ACC112 (cell line): ENCODE measurements at regions not wholly inside any gene's neighbourhood (a gene's known extent, or its start where the extent isn't known, plus 50 kb on each side); places are given as distances from the start of the nearest gene placed in this dataset.

ENCODE experiments used
- H2AFZ ChIP-seq: fragments of 200-600 bp; sonication (generic); one replicate; pipeline ENCODE4 v1.6.0; 2017; ENCODE audit warnings: antibody characterized with exemption, low read length; ENCODE audit not compliant: unreplicated experiment
- H3K27ac ChIP-seq: fragments of 200-600 bp; sonication (generic); 2 replicates; pipeline ENCODE4 v1.5.1; 2014; ENCODE audit warnings: low read depth, mild to moderate bottlenecking, antibody characterized with exemption, low read length, moderate library complexity
- H3K27me3 ChIP-seq: fragments of 200-600 bp; sonication (generic); 2 replicates; pipeline ENCODE4 v1.6.1; 2014; ENCODE audit warnings: mild to moderate bottlenecking, antibody characterized with exemption, low read length, moderate library complexity, mixed read lengths; ENCODE audit not compliant: insufficient read depth
- H3K36me3 ChIP-seq: fragments of 200-600 bp; sonication (generic); 2 replicates; pipeline ENCODE4 v1.6.1; 2016; ENCODE audit warnings: mild to moderate bottlenecking, antibody characterized with exemption, low read length, moderate library complexity, mixed read lengths; ENCODE audit not compliant: insufficient read depth
- H3K4me1 ChIP-seq: fragments of 200-600 bp; sonication (generic); one replicate; pipeline ENCODE4 v1.6.1; 2016; ENCODE audit warnings: low read length, mixed read lengths; ENCODE audit not compliant: insufficient read depth, unreplicated experiment, control insufficient read depth
- H3K4me3 ChIP-seq: fragments of 200-600 bp; sonication (generic); 2 replicates; pipeline ENCODE4 v1.5.1; 2014; ENCODE audit warnings: mild to moderate bottlenecking, low read depth, low read length
- H3K79me2 ChIP-seq: fragments of 200-600 bp; sonication (generic); one replicate; pipeline ENCODE4 v1.6.0; 2016; ENCODE audit warnings: low read length; ENCODE audit not compliant: control insufficient read depth, unreplicated experiment, insufficient read depth

DNA sequence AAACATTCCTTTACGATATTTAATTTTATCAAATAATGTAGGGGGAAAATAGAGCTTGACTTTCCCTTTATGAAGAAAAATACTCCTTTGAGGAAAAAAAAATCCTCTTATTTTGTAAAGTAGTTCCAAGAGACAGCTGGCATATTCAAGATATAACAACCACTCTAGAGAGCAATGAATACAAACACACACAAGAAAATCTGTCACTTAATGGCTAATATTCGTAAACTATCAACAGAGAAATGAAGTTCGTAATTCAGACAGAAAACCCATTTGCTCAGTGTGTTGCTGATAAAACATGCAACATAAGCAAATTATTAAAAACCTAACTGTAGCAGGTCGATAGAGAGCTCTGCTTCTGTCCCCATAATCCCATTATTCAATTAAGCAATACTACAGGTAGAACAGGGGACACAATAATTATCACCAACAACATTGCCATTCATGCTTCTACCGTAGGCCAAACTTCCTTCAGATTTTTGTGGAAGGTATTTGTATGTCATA, 714.4 kb upstream of the MARCKS start:
- Histone ChIP-seq H2AFZ (no peak overlapping the region), H3K4me3 (no peak overlapping the region), H3K27ac (no peak overlapping the region), H3K79me2 (no peaks in the 10 kb centered on the region), H3K36me3 (no peaks in the 10 kb centered on the region), H3K4me1 (no peaks in the 10 kb centered on the region), H3K27me3 (no peaks in the 10 kb centered on the region)

DNA sequence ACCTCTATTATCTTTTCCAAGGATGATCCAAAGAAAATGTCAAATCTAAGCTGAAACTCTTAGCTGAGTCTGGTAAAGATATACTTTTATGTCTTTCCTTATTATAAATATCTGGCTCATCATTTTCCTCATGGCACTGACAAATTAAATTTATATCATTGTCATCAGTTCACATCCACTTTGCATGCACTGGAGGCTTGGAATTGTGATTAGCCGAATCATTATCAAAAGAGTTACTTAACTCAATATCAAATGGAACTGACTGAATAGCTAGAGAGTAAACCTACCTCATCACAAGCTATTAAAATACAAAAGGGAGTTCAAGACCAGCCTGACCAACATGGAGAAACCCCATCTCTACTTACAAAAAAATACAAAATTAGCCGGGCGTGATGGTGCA, 713.9 kb upstream of the MARCKS start:
- Histone ChIP-seq H3K4me3 (no peak overlapping the region), H3K27me3 (no peaks in the 10 kb centered on the region), H3K36me3 (no peaks in the 10 kb centered on the region), H3K27ac (no peak overlapping the region), H2AFZ (no peak overlapping the region), H3K79me2 (no peaks in the 10 kb centered on the region), H3K4me1 (no peaks in the 10 kb centered on the region)

DNA sequence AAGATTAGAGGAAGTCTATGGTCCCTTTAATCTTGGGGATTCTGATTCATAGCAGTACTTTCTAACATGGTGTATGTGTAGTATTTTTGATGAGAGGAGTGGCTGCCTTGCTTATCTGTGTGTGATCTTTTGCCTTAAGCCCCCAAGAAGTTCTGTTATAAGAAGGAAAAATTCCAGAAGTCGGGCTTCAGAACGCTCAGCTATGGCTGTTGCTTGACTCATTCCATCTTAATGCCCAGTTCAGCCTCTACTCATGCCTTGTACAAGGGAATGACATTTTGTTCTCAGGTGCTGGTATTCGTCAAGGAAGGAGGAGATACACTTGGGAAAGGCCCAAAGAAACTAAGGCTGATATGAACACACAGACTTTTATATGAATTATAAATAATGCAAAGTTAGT, 713.0 kb upstream of the MARCKS start:
- Histone ChIP-seq H3K36me3 (no peaks in the 10 kb centered on the region), H3K79me2 (no peaks in the 10 kb centered on the region), H3K4me3 (no peak overlapping the region), H3K27ac (no peak overlapping the region), H3K27me3 (no peaks in the 10 kb centered on the region), H3K4me1 (no peaks in the 10 kb centered on the region), H2AFZ (no peak overlapping the region)

DNA sequence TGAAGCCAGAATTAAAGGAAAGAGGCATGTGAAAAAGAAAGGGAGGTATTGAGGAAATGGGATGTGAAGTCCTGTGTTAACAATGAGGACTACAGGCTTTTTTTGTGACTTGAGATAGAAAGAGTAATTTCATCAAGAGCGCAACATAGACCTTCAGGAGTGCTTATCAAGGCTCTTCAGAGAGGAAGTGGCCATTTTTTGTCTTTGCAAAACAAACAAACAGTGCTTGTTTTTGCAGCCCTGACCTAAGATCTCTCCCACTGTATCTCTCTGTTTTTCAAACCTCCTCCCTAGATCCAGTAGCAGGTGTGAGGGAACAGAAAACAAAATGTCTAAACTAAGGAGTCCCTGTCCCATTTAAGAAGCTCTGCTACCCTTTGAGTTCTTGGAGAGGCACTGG, 710.3 kb upstream of the MARCKS start:
- no peaks in the 10 kb centered on the region for H3K27me3 ChIP-seq

DNA sequence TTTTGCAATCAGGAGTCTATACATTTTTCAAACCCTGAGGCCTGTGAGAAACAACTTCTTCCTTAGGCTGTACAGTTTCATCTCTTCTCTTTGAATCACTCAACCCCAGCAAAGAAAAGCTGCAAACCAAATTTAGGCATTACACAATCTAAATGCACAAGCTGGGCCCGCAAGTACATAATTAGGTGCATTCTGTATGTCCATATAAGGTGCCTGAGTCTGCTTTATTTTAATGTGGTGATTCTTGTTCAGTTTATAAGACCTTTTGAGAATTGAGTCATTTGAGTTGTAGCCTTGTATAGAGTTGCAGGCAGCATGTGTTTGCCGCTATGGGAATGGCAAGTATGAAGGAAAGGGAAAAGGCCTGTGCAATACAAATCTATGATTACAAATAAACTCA, 709.6 kb upstream of the MARCKS start:
- Histone ChIP-seq H3K27ac (no peak overlapping the region), H3K36me3 (no peaks in the 10 kb centered on the region), H3K4me3 (no peak overlapping the region), H3K4me1 (no peaks in the 10 kb centered on the region), H3K79me2 (no peaks in the 10 kb centered on the region), H3K27me3 (no peaks in the 10 kb centered on the region), H2AFZ (no peak overlapping the region)

More for the DNA sequence above, 710.3 kb upstream of the MARCKS start:
- Histone ChIP-seq H3K36me3 (no peaks in the 10 kb centered on the region), H3K79me2 (no peaks in the 10 kb centered on the region), H2AFZ (peak overlapping the region; percentile 32), H3K4me1 (no peaks in the 10 kb centered on the region), H3K27ac (no peak overlapping the region), H3K4me3 (no peak overlapping the region)

DNA sequence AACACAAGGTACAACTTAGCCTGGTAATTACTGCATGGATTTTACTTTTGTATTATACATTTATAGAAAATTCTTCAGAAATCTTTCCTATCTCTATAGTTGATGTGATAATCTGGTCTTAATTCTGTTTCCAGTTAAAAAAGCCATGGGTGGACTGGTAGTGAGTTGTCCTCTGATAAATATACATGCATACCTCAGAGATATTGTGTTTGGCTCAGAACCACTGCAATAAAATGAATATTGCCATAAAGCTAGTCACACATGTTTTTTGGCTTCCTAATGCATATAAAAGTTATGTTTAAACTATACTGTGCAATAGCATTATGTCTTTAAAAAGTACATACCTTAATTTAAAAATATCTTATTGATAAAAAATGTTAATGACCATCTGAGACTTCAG, 708.6 kb upstream of the MARCKS start:
- no peaks in the 10 kb centered on the region for H3K79me2 ChIP-seq
- no peaks in the 10 kb centered on the region for H3K27me3 ChIP-seq
- no peak overlapping the region for H3K27ac ChIP-seq
- H3K4me3 ChIP-seq = no peak overlapping the region
- H3K4me1 ChIP-seq = no peaks in the 10 kb centered on the region
- no peak overlapping the region for H2AFZ ChIP-seq
- no peaks in the 10 kb centered on the region for H3K36me3 ChIP-seq

DNA sequence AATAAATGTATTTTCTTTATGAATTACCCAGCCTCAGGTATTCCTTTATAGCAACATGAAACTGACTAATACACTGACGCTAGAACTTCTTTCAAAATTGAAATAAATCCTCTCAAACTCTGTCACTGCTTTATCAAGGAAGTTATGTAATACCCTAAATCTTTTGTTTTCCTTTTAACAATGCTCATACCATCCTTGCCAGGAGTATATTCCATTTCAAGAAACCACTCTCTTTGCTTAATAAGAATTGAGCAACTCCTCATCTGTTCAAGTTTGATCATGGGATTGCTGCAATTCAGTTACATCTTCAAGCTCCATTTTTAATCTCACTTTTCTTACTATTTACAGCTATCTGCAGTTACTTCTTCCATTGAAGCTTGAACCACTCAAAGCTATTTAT, 707.6 kb upstream of the MARCKS start:
- Histone ChIP-seq H3K27me3 (no peaks in the 10 kb centered on the region), H3K79me2 (no peaks in the 10 kb centered on the region), H3K27ac (no peak overlapping the region), H2AFZ (no peak overlapping the region), H3K4me3 (no peak overlapping the region), H3K36me3 (no peaks in the 10 kb centered on the region), H3K4me1 (no peaks in the 10 kb centered on the region)

DNA sequence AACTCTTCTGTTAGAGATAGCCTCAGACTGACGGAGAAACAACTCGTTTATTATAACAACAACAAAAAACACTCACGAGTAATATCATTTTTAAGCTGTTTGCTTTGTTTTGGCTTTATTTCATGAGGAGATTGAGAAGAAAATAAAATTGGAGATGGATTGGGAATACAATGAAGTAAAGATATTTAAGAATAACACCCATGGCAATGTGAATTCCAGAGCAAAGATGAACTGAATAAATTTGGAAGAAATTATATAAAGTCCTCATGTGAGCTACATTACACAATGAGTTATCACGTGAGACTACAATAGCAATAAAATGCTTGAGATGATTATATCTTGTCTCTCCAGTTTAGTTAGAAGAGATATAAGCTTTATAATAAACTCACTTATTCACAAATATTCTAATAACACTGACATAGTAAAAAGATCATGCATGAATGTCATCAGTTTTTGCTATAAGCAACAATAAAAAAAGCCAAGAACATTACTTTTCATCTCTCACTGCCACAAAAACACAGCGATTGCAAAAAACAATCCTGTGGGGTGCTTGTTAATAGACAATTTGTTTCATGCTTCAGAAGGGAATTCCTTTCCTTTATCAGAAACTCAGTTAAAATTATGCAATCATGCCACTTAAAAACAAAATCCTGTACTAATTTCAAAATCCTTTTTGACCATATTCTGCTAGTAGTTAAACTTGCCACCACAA, 696.7 kb upstream of the MARCKS start:
- no peaks in the 10 kb centered on the region for H3K36me3 ChIP-seq
- no peaks in the 10 kb centered on the region for H3K27me3 ChIP-seq
- no peak overlapping the region for H3K4me3 ChIP-seq
- no peaks in the 10 kb centered on the region for H3K79me2 ChIP-seq
- H3K27ac ChIP-seq = no peak overlapping the region
- peaks cover 5% of the 10 kb centered on the region for H3K4me1 ChIP-seq
- peak overlapping the region; percentile 27 for H2AFZ ChIP-seq

DNA sequence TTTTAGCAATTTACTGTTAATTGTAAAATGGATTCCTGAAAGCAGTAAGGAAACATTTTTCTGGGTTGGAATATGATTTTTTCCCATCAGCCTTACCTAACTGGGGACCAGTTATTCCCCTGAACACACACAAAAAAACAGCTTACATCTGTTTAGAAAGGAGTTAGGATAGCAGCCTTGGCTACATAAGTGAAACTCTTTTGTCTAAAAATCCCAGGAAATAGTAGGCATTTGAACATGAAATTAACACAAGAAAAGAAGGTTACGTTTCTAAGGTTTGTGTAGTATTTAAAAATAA, 696.2 kb upstream of the MARCKS start:
- no peak overlapping the region for H3K4me3 ChIP-seq
- H2AFZ ChIP-seq = peak overlapping the region; percentile 27
- no peak overlapping the region for H3K27ac ChIP-seq
- H3K36me3 ChIP-seq = no peaks in the 10 kb centered on the region
- no peaks in the 10 kb centered on the region for H3K27me3 ChIP-seq
- H3K79me2 ChIP-seq = no peaks in the 10 kb centered on the region
- H3K4me1 ChIP-seq = peaks cover 5% of the 10 kb centered on the region

DNA sequence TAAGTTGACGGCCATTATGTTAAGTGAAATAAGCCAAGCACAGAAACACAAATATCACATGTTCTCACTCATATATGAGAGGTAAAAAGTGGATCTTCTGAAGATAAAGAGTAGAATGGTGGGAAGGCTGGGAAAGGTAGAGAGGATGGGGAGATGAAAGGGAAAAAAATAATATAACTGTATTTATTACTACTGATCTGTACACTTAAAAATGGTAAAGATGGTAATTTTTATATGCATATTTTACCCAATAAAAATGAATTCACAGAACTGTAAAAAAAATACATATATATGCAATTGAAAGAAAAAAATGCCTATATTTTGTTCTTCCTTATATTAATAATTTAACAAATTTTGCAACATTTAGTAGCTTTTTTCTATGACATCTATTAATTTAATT, 694.4 kb upstream of the MARCKS start:
- no peaks in the 10 kb centered on the region for H3K79me2 ChIP-seq
- no peak overlapping the region for H3K4me3 ChIP-seq
- no peaks in the 10 kb centered on the region for H3K36me3 ChIP-seq
- no peak overlapping the region for H3K27ac ChIP-seq
- no peaks in the 10 kb centered on the region for H3K27me3 ChIP-seq
- peaks cover 5% of the 10 kb centered on the region for H3K4me1 ChIP-seq
- H2AFZ ChIP-seq = no peak overlapping the region

DNA sequence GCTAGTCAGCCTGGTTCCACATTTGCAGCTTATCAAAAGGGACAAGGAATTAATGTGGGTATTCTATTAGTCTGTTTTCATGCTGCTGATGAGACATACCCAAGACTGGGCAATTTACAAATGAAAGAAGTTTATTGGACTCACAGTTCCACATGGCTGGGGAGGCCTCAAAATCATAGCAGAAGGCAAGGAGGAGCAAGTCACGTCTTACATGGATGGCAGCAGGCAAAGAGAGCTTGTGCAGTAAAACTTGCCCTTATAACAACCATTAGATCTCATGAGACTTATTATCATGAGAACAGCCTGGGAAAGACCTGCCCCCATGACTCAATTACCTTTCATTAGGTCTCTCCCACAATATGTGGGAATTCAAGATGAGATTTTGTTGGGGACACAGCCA, 689.1 kb upstream of the MARCKS start:
- Histone ChIP-seq H2AFZ (no peak overlapping the region), H3K4me3 (no peak overlapping the region), H3K36me3 (no peaks in the 10 kb centered on the region; the same call in 1 of the 2 replicates), H3K4me1 (peaks cover 8% of the 10 kb centered on the region), H3K79me2 (no peaks in the 10 kb centered on the region), H3K27me3 (no peaks in the 10 kb centered on the region), H3K27ac (no peak overlapping the region)
